ENCODE measurements at regions not wholly inside any gene's neighbourhood (a gene's known extent, or its start where the extent isn't known, plus 50 kb on each side); places are given as distances from the start of the nearest gene placed in this dataset.

- H3K9ac ChIP-seq (ENCODE audit: low read depth in 1 of 2, low read length in 2 of 2), result no peak overlapping the region
- no peak for TF ChIP-seq YY1 (IDR thresholded peaks at IDR 0.05)
- TF ChIP-seq NR2F2 (IDR thresholded peaks at IDR 0.05), result no peak
- TF ChIP-seq HNF4G (IDR thresholded peaks at IDR 0.05), result no peak
- no peak for TF ChIP-seq FOXA2 (IDR thresholded peaks at IDR 0.05)
- no peak for TF ChIP-seq RXRA (IDR thresholded peaks at IDR 0.05)
- TF ChIP-seq, protein P1, sequence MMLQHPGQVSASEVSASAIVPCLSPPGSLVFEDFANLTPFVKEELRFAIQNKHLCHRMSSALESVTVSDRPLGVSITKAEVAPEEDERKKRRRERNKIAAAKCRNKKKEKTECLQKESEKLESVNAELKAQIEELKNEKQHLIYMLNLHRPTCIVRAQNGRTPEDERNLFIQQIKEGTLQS (IDR thresholded peaks at IDR 0.05), result no peak
- TF ChIP-seq, protein P2, sequence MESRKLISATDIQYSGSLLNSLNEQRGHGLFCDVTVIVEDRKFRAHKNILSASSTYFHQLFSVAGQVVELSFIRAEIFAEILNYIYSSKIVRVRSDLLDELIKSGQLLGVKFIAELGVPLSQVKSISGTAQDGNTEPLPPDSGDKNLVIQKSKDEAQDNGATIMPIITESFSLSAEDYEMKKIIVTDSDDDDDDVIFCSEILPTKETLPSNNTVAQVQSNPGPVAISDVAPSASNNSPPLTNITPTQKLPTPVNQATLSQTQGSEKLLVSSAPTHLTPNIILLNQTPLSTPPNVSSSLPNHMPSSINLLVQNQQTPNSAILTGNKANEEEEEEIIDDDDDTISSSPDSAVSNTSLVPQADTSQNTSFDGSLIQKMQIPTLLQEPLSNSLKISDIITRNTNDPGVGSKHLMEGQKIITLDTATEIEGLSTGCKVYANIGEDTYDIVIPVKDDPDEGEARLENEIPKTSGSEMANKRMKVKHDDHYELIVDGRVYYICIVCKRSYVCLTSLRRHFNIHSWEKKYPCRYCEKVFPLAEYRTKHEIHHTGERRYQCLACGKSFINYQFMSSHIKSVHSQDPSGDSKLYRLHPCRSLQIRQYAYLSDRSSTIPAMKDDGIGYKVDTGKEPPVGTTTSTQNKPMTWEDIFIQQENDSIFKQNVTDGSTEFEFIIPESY (IDR thresholded peaks at IDR 0.05), result no peak
- TF ChIP-seq JUND (IDR thresholded peaks at IDR 0.05), result no peak
- TF ChIP-seq EGR1 (IDR thresholded peaks at IDR 0.05; ENCODE audit: low read depth in 2 of 2), result no peak
- TF ChIP-seq SP1 (IDR thresholded peaks at IDR 0.05), result no peak
- H3K27ac ChIP-seq (ENCODE audit: low read depth in 1 of 2, low read length in 2 of 2), result no peak overlapping the region
- H3K36me3 ChIP-seq (ENCODE audit: control insufficient read depth in 4 of 4, insufficient read depth in 3 of 4, low read depth in 1 of 4, low read length in 3 of 4), result no peaks in the 10 kb centered on the region
- H3K9me3 ChIP-seq (ENCODE audit: control insufficient read depth in 4 of 4, low read length in 3 of 4), result no peaks in the 10 kb centered on the region
- whole genome bisulfite sequencing, result 67% methylated on average over 6 of the region's 6 CpGs
- H3K4me1 ChIP-seq (ENCODE audit: control insufficient read depth in 4 of 4, insufficient read depth in 4 of 4, low read length in 3 of 4), result no peaks in the 10 kb centered on the region
- no peak for DNase-seq (ENCODE audit: low spot score)
- H3K27me3 ChIP-seq (ENCODE audit: control insufficient read depth in 4 of 4, insufficient read depth in 4 of 4, low read length in 3 of 4), result peaks cover 0 to 9% (median under 1%) of the 10 kb centered on the region in 4 donors
- no peak overlapping the region for H3K4me3 ChIP-seq (ENCODE audit: low read depth in 1 of 3, low read length in 3 of 3)
Observed at GRCh38 chr13:111916201-111916600, 150.7 kb upstream of the SOX1 start.

DNA sequence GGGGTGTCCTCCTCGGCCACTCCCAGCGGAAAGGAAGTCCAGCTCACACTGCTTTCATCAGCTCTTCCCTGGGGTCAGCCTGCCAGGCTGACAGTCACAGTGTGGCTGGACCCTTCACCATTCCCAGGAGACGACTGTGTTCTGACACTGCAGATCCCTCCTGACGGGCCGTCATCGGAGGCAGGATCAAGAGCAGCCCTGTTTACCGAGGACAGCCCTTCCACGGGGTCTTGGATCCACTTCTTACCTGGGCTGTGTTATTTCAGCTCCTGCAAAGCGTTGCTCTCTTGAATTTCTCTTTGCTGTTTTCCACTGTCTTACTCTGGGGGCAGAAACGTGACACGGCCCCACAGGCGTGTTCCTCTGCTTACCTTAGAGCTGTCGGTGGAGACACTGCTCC lies 149.9 kb upstream of the SOX1 start:
- H3K27me3 ChIP-seq (ENCODE audit: control insufficient read depth in 4 of 4, insufficient read depth in 4 of 4, low read length in 3 of 4), result peaks cover 0 to 6% (median 3%) of the 10 kb centered on the region in 4 donors
- H3K4me3 ChIP-seq (ENCODE audit: low read depth in 1 of 3, low read length in 3 of 3), result no peak overlapping the region
- DNase-seq (ENCODE audit: low spot score), result no peak
- TF ChIP-seq RXRA (IDR thresholded peaks at IDR 0.05) (no peak), REST (IDR thresholded peaks at IDR 0.05) (no peak), NR2F2 (IDR thresholded peaks at IDR 0.05) (no peak), YY1 (IDR thresholded peaks at IDR 0.05) (no peak), FOXA2 (IDR thresholded peaks at IDR 0.05) (no peak), RAD21 (IDR thresholded peaks at IDR 0.05) (no peak), HNF4G (IDR thresholded peaks at IDR 0.05) (no peak), EGR1 (IDR thresholded peaks at IDR 0.05; ENCODE audit: low read depth in 2 of 2) (no peak), HNF4A (conservative IDR thresholded peaks at IDR 0.05) (no peak), JUND (IDR thresholded peaks at IDR 0.05) (no peak), CTCF (IDR thresholded peaks at IDR 0.05; ENCODE audit: low read depth, low read length, missing input control) (no peak), GABPA (IDR thresholded peaks at IDR 0.05 in 1 of 2, conservative IDR thresholded peaks at IDR 0.05 in 1 of 2) (no peak), TAF1 (conservative IDR thresholded peaks at IDR 0.05) (no peak), FOXA1 (IDR thresholded peaks at IDR 0.05) (no peak), SP1 (IDR thresholded peaks at IDR 0.05) (no peak)
- TF ChIP-seq, protein P3, sequence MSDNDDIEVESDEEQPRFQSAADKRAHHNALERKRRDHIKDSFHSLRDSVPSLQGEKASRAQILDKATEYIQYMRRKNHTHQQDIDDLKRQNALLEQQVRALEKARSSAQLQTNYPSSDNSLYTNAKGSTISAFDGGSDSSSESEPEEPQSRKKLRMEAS (IDR thresholded peaks at IDR 0.05), result no peak
- TF ChIP-seq, protein P2 (IDR thresholded peaks at IDR 0.05), result no peak
- TF ChIP-seq, protein P1 (IDR thresholded peaks at IDR 0.05), result no peak
- 80% methylated on average over 13 of the region's 13 CpGs for WGBS
- H3K9ac ChIP-seq (ENCODE audit: low read depth in 1 of 2, low read length in 2 of 2), result no peak overlapping the region
- no peaks in the 10 kb centered on the region for H3K4me1 ChIP-seq (ENCODE audit: control insufficient read depth in 4 of 4, insufficient read depth in 4 of 4, low read length in 3 of 4)
- H3K36me3 ChIP-seq (ENCODE audit: control insufficient read depth in 4 of 4, insufficient read depth in 3 of 4, low read depth in 1 of 4, low read length in 3 of 4), result no peaks in the 10 kb centered on the region
- no peaks in the 10 kb centered on the region for H3K9me3 ChIP-seq (ENCODE audit: control insufficient read depth in 4 of 4, low read length in 3 of 4)
- H3K27ac ChIP-seq (ENCODE audit: low read depth in 1 of 2, low read length in 2 of 2), result no peak overlapping the region

Data from liver (tissue), 8 donors.